Hepatocyte (in vitro differentiated cells): ENCODE measurements at regions not wholly inside any gene's neighbourhood (a gene's known extent, or its start where the extent isn't known, plus 50 kb on each side); places are given as distances from the start of the nearest gene placed in this dataset.

Experiments used
- CTCF ChIP-seq: fragments of 200-600 bp; sonication (generic); IDR thresholded peaks from 2 replicates; pipeline ENCODE4 v1.5.1; 2016; ENCODE audit warnings: antibody characterized with exemption, mild to moderate bottlenecking; ENCODE audit not compliant: poor library complexity
- EZH2phosphoT487 ChIP-seq: fragments of 200-600 bp; sonication (generic); IDR thresholded peaks from one replicate; pipeline ENCODE4 v1.6.1; 2018; ENCODE audit warnings: antibody characterized with exemption, mild to moderate bottlenecking, low read depth, moderate library complexity; ENCODE audit not compliant: unreplicated experiment, severe bottlenecking

- TF ChIP-seq CTCF (no peak), EZH2phosphoT487 (no peak)
These were observed 519.7 kb upstream of the FRG2C start for GRCh38 chr3:75144406-75144805.
